NAMALWA (cell line): ENCODE measurements at regions not wholly inside any gene's neighbourhood (a gene's known extent, or its start where the extent isn't known, plus 50 kb on each side); places are given as distances from the start of the nearest gene placed in this dataset.

Experiments used
- DNase-seq: peaks from one replicate; pipeline ENCODE4 v3.0.0-alpha.2; 2015; ENCODE audit warnings: low spot score

GRCh38 chr12:84807249-84807648 lies 105.3 kb downstream of the SLC6A15 start:
- DNase-seq = no peak

GRCh38 chr12:84805474-84805858 lies 107.1 kb downstream of the SLC6A15 start:
- DNase-seq = no peak

- DNase-seq = no peak
Observed at GRCh38 chr12:84804691-84805473, 107.7 kb downstream of the SLC6A15 start.

GRCh38 chr12:84803661-84804060 lies 108.9 kb downstream of the SLC6A15 start:
- DNase-seq = no peak

- DNase-seq = no peak
Observed at GRCh38 chr12:84802161-84802560, 110.4 kb downstream of the SLC6A15 start.

- no peak for DNase-seq
Observed at GRCh38 chr12:84793558-84794367, 118.8 kb downstream of the SLC6A15 start.

GRCh38 chr12:84791444-84791843 lies 121.2 kb downstream of the SLC6A15 start:
- no peak for DNase-seq

GRCh38 chr12:84789184-84789583 lies 123.4 kb downstream of the SLC6A15 start:
- DNase-seq = no peak

- no peak for DNase-seq
Observed at GRCh38 chr12:84787253-84787652, 125.3 kb downstream of the SLC6A15 start.

GRCh38 chr12:84786622-84787021 lies 126.0 kb downstream of the SLC6A15 start:
- DNase-seq = no peak

GRCh38 chr12:84785951-84786350 lies 126.6 kb downstream of the SLC6A15 start:
- no peak for DNase-seq

- no peak for DNase-seq
Observed at GRCh38 chr12:84785281-84785680, 127.3 kb downstream of the SLC6A15 start.

GRCh38 chr12:84779169-84779568 lies 133.4 kb downstream of the SLC6A15 start:
- no peak for DNase-seq

- DNase-seq = no peak
Observed at GRCh38 chr12:84772281-84772680, 140.3 kb downstream of the SLC6A15 start.

- no peak for DNase-seq
Observed at GRCh38 chr12:84767079-84767478, 145.5 kb downstream of the SLC6A15 start.

- no peak for DNase-seq
Observed at GRCh38 chr12:84766375-84766774, 146.2 kb downstream of the SLC6A15 start.

- no peak for DNase-seq
Observed at GRCh38 chr12:84764001-84764400, 148.6 kb downstream of the SLC6A15 start.

- DNase-seq = no peak
Observed at GRCh38 chr12:84763107-84763506, 149.5 kb downstream of the SLC6A15 start.

GRCh38 chr12:84760091-84760865 lies 152.3 kb downstream of the SLC6A15 start:
- no peak for DNase-seq

GRCh38 chr12:84757978-84758377 lies 154.6 kb downstream of the SLC6A15 start:
- no peak for DNase-seq

GRCh38 chr12:84756961-84757360 lies 155.6 kb downstream of the SLC6A15 start:
- no peak for DNase-seq

GRCh38 chr12:84745127-84745526 lies 167.5 kb downstream of the SLC6A15 start:
- DNase-seq = no peak

GRCh38 chr12:84741692-84742091 lies 170.9 kb downstream of the SLC6A15 start:
- DNase-seq = no peak
